Caco-2 (cell line): ENCODE measurements at regions not wholly inside any gene's neighbourhood (a gene's known extent, or its start where the extent isn't known, plus 50 kb on each side); places are given as distances from the start of the nearest gene placed in this dataset.

Source experiments
- BruUV-seq: library from RNA; stranded (reverse); fragments of 400-500 nt; replicated peaks from 2 replicates; lab custom pipeline; 2021; lab: Mats Ljungman, UMichigan
- CTCF ChIA-PET: fragments of 300-600 bp; sonication (Branson Sonifier 250); formaldehyde crosslinking; loops from one replicate; lab custom pipeline; 2022; ENCODE audit warnings: antibody characterized with exemption; lab: Charles Lee
- POLR2A ChIA-PET: fragments of 300-600 bp; sonication (Branson Sonifier 250); formaldehyde crosslinking; loops from one replicate; lab custom pipeline; 2022; ENCODE audit warnings: antibody characterized with exemption; lab: Charles Lee
- DNase-seq, 2 experiments: peaks; one replicate each; pipeline versions ENCODE4 v3.0.0 to v3.0.0-alpha.2; 2020 to 2022
- H3K27me3 ChIP-seq: replicated peaks from 2 replicates; pipeline ENCODE4 v1.6.0; 2011; ENCODE audit warnings: low read length; ENCODE audit not compliant: control insufficient read depth, insufficient read depth
- H3K36me3 ChIP-seq: 2 replicates; pipeline ENCODE4 v1.5.1; 2011; ENCODE audit warnings: low read length; ENCODE audit not compliant: control insufficient read depth, insufficient read depth
- H3K4me1 ChIP-seq: fragments of 250-450 bp; sonication (Bioruptor Pico); 2 replicates; pipeline ENCODE4 v1.5.1; 2020; ENCODE audit warnings: mild to moderate bottlenecking
- H3K4me3 ChIP-seq: 2 replicates; pipeline ENCODE4 v1.5.1; 2011; ENCODE audit warnings: low read depth, mild to moderate bottlenecking, control low read depth, low read length
- H3K9me3 ChIP-seq: fragments of 250-450 bp; sonication (Bioruptor Pico); 2 replicates; pipeline ENCODE4 v1.5.1; 2020; ENCODE audit warnings: mild to moderate bottlenecking, moderate library complexity
- H3K27ac Mint-ChIP-seq: one replicate; pipeline ENCODE4 v1.8.0; 2022; ENCODE audit warnings: mixed read lengths; ENCODE audit not compliant: unreplicated experiment
- H3K27me3 Mint-ChIP-seq: one replicate; pipeline ENCODE4 v1.8.0; 2022; ENCODE audit warnings: mixed read lengths; ENCODE audit not compliant: insufficient read depth, unreplicated experiment
- H3K36me3 Mint-ChIP-seq: one replicate; pipeline ENCODE4 v1.8.0; 2022; ENCODE audit warnings: mild to moderate bottlenecking, mixed read lengths; ENCODE audit not compliant: insufficient read depth, unreplicated experiment
- H3K4me1 Mint-ChIP-seq: one replicate; pipeline ENCODE4 v1.8.0; 2022; ENCODE audit warnings: low read depth, mixed read lengths; ENCODE audit not compliant: unreplicated experiment
- H3K4me3 Mint-ChIP-seq: one replicate; pipeline ENCODE4 v1.8.0; 2022; ENCODE audit warnings: mild to moderate bottlenecking, moderate library complexity, mixed read lengths; ENCODE audit not compliant: unreplicated experiment
- H3K9me3 Mint-ChIP-seq: one replicate; pipeline ENCODE4 v1.8.0; 2022; ENCODE audit warnings: mixed read lengths; ENCODE audit not compliant: unreplicated experiment
- intact Hi-C: fragments of 100-400 bp; cut with micrococcal nuclease; formaldehyde crosslinking; loops from one replicate; pipeline ENCODE4 v1.10.0; 2022; ENCODE audit not compliant: unreplicated experiment
- TF ChIP-seq, protein P1 (sequence below), 2 experiments: fragments of 200-600 bp in 1 of 2; IDR thresholded peaks; 1 replicate in 1 of 2; 2 replicates in 1 of 2; pipeline versions ENCODE4 v1.5.1 to v1.8.0; 2011 to 2022; ENCODE audit warnings: antibody characterized with exemption in 1 of 2, control low read depth in 1 of 2, inconsistent platforms in 1 of 2, low read depth in 1 of 2, low read length in 1 of 2, mild to moderate bottlenecking in 1 of 2, moderate library complexity in 1 of 2; ENCODE audit not compliant: insufficient read depth in 1 of 2, severe bottlenecking in 1 of 2, unreplicated experiment in 1 of 2

DNA sequence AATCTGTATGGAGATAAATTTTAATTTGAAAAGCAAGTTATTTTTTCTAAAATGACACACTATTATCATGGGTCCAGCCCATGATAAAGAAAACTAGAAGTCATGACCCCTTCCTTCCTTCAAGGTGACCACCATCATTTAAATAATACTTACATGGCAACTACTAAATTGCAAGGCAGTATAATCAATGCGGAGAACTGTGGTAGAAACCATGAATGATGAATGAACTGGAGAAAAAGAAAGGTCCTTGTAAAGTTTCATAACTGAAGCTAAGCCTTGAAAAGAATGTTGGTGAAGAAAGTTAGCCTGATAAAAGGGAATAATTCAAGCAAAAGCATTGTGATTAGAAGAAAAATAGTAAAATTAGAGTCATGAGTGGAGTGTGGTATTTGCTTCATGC lies 222.9 kb upstream of the TBC1D5 start:
- H3K9me3 Mint-ChIP-seq: no peaks in the 10 kb centered on the region
- Histone ChIP-seq H3K9me3 (no peaks in the 10 kb centered on the region), H3K27me3 (no peaks in the 10 kb centered on the region), H3K36me3 (no peaks in the 10 kb centered on the region), H3K4me3 (no peak overlapping the region), H3K4me1 (peaks cover 5% of the 10 kb centered on the region; the same call in 1 of the 2 replicates)
- H3K4me1 Mint-ChIP-seq: peaks cover 6% of the 10 kb centered on the region
- POLR2A ChIA-PET: no interaction called here
- intact Hi-C loops: no loop called here
- CTCF ChIA-PET: no interaction called here
- no peak overlapping the region for H3K4me3 Mint-ChIP-seq
- TF ChIP-seq, protein P1, sequence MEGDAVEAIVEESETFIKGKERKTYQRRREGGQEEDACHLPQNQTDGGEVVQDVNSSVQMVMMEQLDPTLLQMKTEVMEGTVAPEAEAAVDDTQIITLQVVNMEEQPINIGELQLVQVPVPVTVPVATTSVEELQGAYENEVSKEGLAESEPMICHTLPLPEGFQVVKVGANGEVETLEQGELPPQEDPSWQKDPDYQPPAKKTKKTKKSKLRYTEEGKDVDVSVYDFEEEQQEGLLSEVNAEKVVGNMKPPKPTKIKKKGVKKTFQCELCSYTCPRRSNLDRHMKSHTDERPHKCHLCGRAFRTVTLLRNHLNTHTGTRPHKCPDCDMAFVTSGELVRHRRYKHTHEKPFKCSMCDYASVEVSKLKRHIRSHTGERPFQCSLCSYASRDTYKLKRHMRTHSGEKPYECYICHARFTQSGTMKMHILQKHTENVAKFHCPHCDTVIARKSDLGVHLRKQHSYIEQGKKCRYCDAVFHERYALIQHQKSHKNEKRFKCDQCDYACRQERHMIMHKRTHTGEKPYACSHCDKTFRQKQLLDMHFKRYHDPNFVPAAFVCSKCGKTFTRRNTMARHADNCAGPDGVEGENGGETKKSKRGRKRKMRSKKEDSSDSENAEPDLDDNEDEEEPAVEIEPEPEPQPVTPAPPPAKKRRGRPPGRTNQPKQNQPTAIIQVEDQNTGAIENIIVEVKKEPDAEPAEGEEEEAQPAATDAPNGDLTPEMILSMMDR (IDR thresholded peaks at IDR 0.05; ENCODE audit: insufficient read depth in 1 of 2, low read depth in 1 of 2, low read length in 1 of 2, severe bottlenecking in 1 of 2, unreplicated experiment in 1 of 2): no peak
- no peak for DNase-seq
- no peak overlapping the region for H3K27ac Mint-ChIP-seq
- no TSS peak for BruUV-seq
- no peaks in the 10 kb centered on the region for H3K27me3 Mint-ChIP-seq
- H3K36me3 Mint-ChIP-seq: no peaks in the 10 kb centered on the region

DNA sequence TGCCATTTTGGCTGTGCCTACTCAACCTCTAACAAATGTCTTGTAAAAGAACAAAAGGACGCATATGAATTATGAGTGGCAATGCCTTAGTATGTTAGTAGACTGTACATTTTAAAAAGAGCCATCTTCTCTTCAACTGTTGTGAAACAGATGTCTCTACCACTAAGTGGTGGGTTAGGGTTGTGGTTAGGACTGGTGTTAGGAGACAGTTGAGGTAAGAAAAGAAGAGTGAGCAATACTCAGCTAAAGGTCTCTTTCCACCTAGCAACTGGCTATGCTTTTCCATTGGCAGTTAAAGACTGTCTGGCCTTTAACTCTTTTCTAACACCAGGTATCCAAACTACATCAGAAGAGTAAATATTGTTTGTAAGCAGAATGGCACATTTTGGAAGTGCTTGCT lies 221.7 kb upstream of the TBC1D5 start:
- Mint-ChIP-seq H3K4me1 (no peaks in the 10 kb centered on the region), H3K9me3 (no peaks in the 10 kb centered on the region), H3K27ac (no peak overlapping the region), H3K36me3 (no peaks in the 10 kb centered on the region), H3K27me3 (no peaks in the 10 kb centered on the region), H3K4me3 (no peak overlapping the region)
- H3K4me1 ChIP-seq: peaks cover 5% of the 10 kb centered on the region; the same call in 1 of the 2 replicates
- TF ChIP-seq, protein P1 (IDR thresholded peaks at IDR 0.05; ENCODE audit: insufficient read depth in 1 of 2, low read depth in 1 of 2, low read length in 1 of 2, severe bottlenecking in 1 of 2, unreplicated experiment in 1 of 2): no peak
- H3K27me3 ChIP-seq: no peaks in the 10 kb centered on the region
- POLR2A ChIA-PET: no interaction called here
- no peak overlapping the region for H3K4me3 ChIP-seq
- intact Hi-C loops: no loop called here
- no peak for DNase-seq
- CTCF ChIA-PET: no interaction called here
- H3K36me3 ChIP-seq: no peaks in the 10 kb centered on the region
- no peaks in the 10 kb centered on the region for H3K9me3 ChIP-seq
- BruUV-seq: no TSS peak

DNA sequence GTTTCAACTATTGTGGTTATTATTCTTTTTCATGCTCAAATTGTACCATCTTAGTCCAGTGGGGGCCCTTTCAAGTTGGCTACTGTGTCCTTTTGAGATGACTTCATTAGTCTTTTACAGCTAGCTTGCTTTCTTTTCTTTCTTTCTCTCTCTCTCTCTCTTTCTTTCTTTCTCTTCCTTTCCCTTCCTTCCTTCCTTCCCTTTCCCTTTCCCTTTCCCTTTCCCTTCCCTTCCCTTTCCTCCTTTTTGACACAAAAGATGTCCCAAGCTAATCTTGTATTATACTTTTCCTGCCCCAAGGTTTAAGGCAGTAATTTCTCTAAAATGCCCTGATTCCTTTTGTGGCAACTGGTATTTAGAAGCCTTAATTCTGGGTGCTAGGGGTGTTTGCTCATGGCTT lies 213.0 kb upstream of the TBC1D5 start:
- no peak for DNase-seq
- H3K4me1 ChIP-seq: no peaks in the 10 kb centered on the region
- Mint-ChIP-seq H3K9me3 (peaks cover 26% of the 10 kb centered on the region), H3K4me3 (no peak overlapping the region), H3K27ac (no peak overlapping the region), H3K36me3 (no peaks in the 10 kb centered on the region), H3K27me3 (no peaks in the 10 kb centered on the region), H3K4me1 (no peaks in the 10 kb centered on the region)
- ChIA-PET CTCF (no interaction called here), POLR2A (no interaction called here)
- intact Hi-C loops: no loop called here
- H3K36me3 ChIP-seq: no peaks in the 10 kb centered on the region
- H3K4me3 ChIP-seq: no peak overlapping the region
- no peaks in the 10 kb centered on the region for H3K9me3 ChIP-seq
- TF ChIP-seq, protein P1 (IDR thresholded peaks at IDR 0.05; ENCODE audit: insufficient read depth in 1 of 2, low read depth in 1 of 2, low read length in 1 of 2, severe bottlenecking in 1 of 2, unreplicated experiment in 1 of 2): no peak
- H3K27me3 ChIP-seq: no peaks in the 10 kb centered on the region
- BruUV-seq: no TSS peak
